Fibroblast of lung (primary cell): ENCODE measurements at regions not wholly inside any gene's neighbourhood (a gene's known extent, or its start where the extent isn't known, plus 50 kb on each side); places are given as distances from the start of the nearest gene placed in this dataset.

Experiments used
- DNase-seq, 2 donors: peaks; one replicate each; pipeline versions ENCODE4 v3.0.0 to v3.0.0-alpha.2; 2010; ENCODE audit warnings: low read depth in 2 of 2
- H2AFZ ChIP-seq: 2 replicates; pipeline ENCODE4 v1.5.1; 2012; ENCODE audit warnings: low read length, control low read depth, inconsistent platforms
- H3K27ac ChIP-seq: 2 replicates; pipeline ENCODE4 v1.5.1; 2011; ENCODE audit warnings: low read length, control low read depth; ENCODE audit not compliant: insufficient read depth
- H3K27me3 ChIP-seq: 2 replicates; pipeline ENCODE4 v1.5.1; 2011; ENCODE audit warnings: mild to moderate bottlenecking, low read length; ENCODE audit not compliant: control insufficient read depth, insufficient read depth
- H3K36me3 ChIP-seq: 2 replicates; pipeline ENCODE4 v1.5.1; 2011; ENCODE audit warnings: low read length; ENCODE audit not compliant: control insufficient read depth, insufficient read depth
- H3K4me1 ChIP-seq: 2 replicates; pipeline ENCODE4 v1.5.1; 2011; ENCODE audit warnings: low read length; ENCODE audit not compliant: control insufficient read depth, insufficient read depth; ENCODE audit errors: extremely low read depth
- H3K4me2 ChIP-seq: 2 replicates; pipeline ENCODE4 v1.5.1; 2011; ENCODE audit warnings: low read length, control low read depth; ENCODE audit not compliant: insufficient read depth; ENCODE audit errors: extremely low read depth
- H3K4me3 ChIP-seq, 4 experiments: fragments of 200-600 bp in 1 of 4; sonication (generic) in 1 of 4; replicated peaks in 1 of 4; 2 replicates each; pipeline ENCODE4 v1.5.1; 2011 to 2016; ENCODE audit warnings: low read length in 4 of 4, low read depth in 3 of 4, mild to moderate bottlenecking in 3 of 4, control low read depth in 2 of 4, inconsistent platforms in 1 of 4, mixed read lengths in 1 of 4; ENCODE audit not compliant: insufficient read depth in 1 of 4; ENCODE audit errors: control extremely low read depth in 1 of 4
- H3K79me2 ChIP-seq: 2 replicates; pipeline ENCODE4 v1.5.1; 2012; ENCODE audit warnings: mild to moderate bottlenecking, low read length, inconsistent platforms; ENCODE audit not compliant: control insufficient read depth, insufficient read depth
- H3K9ac ChIP-seq: 2 replicates; pipeline ENCODE4 v1.5.1; 2011; ENCODE audit warnings: mild to moderate bottlenecking, low read length, control low read depth; ENCODE audit not compliant: insufficient read depth
- H3K9me3 ChIP-seq: 2 replicates; pipeline ENCODE4 v1.5.1; 2012; ENCODE audit warnings: low read depth, low read length; ENCODE audit not compliant: control insufficient read depth, insufficient read depth
- H4K20me1 ChIP-seq: 2 replicates; pipeline ENCODE4 v1.5.1; 2011; ENCODE audit warnings: low read length; ENCODE audit not compliant: control insufficient read depth, insufficient read depth; ENCODE audit errors: extremely low read depth
- CTCF ChIP-seq, 2 donors: IDR thresholded peaks in 1 of 2; conservative IDR thresholded peaks in 1 of 2; 1 replicate in 1 of 2; 2 replicates in 1 of 2; pipeline ENCODE4 v1.5.1; 2011 to 2012; ENCODE audit warnings: low read length in 2 of 2, control low read depth in 1 of 2, inconsistent platforms in 1 of 2, low read depth in 1 of 2, mild to moderate bottlenecking in 1 of 2
- EZH2 ChIP-seq: IDR thresholded peaks from 2 replicates; pipeline ENCODE4 v1.5.1; 2012; ENCODE audit warnings: low read length, control low read depth, mild to moderate bottlenecking; ENCODE audit errors: missing control alignments

- no peak overlapping the region for H3K9ac ChIP-seq
- H3K79me2 ChIP-seq: peaks cover 21% of the 10 kb centered on the region
- TF ChIP-seq CTCF (conservative IDR thresholded peaks at IDR 0.05 in 1 of 2, IDR thresholded peaks at IDR 0.05 in 1 of 2; ENCODE audit: low read depth in 1 of 2, low read length in 2 of 2) (no peak), EZH2 (no peak)
- H3K36me3 ChIP-seq: no peaks in the 10 kb centered on the region
- no peaks in the 10 kb centered on the region for H3K9me3 ChIP-seq
- DNase-seq: no peak
- H3K4me2 ChIP-seq: no peak overlapping the region
- no peak overlapping the region for H2AFZ ChIP-seq
- H3K27me3 ChIP-seq: no peaks in the 10 kb centered on the region
- H3K4me3 ChIP-seq: no peak overlapping the region
- H4K20me1 ChIP-seq: no peaks in the 10 kb centered on the region
- H3K27ac ChIP-seq: no peak overlapping the region
- H3K4me1 ChIP-seq: no peaks in the 10 kb centered on the region
These were observed 81.6 kb upstream of the CIBAR2 start for GRCh38 chr16:85193876-85194275.

- Histone ChIP-seq H3K36me3 (no peaks in the 10 kb centered on the region), H3K9ac (no peak overlapping the region), H3K4me1 (peaks cover 2% of the 10 kb centered on the region), H3K4me2 (no peak overlapping the region), H4K20me1 (no peaks in the 10 kb centered on the region), H3K27me3 (no peaks in the 10 kb centered on the region), H2AFZ (no peak overlapping the region), H3K9me3 (no peaks in the 10 kb centered on the region), H3K79me2 (peaks cover 21% of the 10 kb centered on the region), H3K4me3 (no peak overlapping the region), H3K27ac (no peak overlapping the region)
- no peak for TF ChIP-seq EZH2
- no peak for TF ChIP-seq CTCF (conservative IDR thresholded peaks at IDR 0.05 in 1 of 2, IDR thresholded peaks at IDR 0.05 in 1 of 2; ENCODE audit: low read depth in 1 of 2, low read length in 2 of 2)
- DNase-seq: no peak
These were observed 82.3 kb upstream of the CIBAR2 start for GRCh38 chr16:85194307-85195270.

GRCh38 chr16:85195271-85195647 lies 83.0 kb upstream of the CIBAR2 start:
- no peak overlapping the region for H3K4me2 ChIP-seq

More at GRCh38 chr16:85195271-85195647, 83.0 kb upstream of the CIBAR2 start:
- no peaks in the 10 kb centered on the region for H3K27me3 ChIP-seq
- H4K20me1 ChIP-seq: no peaks in the 10 kb centered on the region
- H3K4me1 ChIP-seq: peaks cover 2% of the 10 kb centered on the region
- no peak overlapping the region for H2AFZ ChIP-seq
- no peaks in the 10 kb centered on the region for H3K9me3 ChIP-seq
- H3K27ac ChIP-seq: no peak overlapping the region
- no peak overlapping the region for H3K4me3 ChIP-seq
- no peaks in the 10 kb centered on the region for H3K36me3 ChIP-seq
- TF ChIP-seq CTCF (conservative IDR thresholded peaks at IDR 0.05 in 1 of 2, IDR thresholded peaks at IDR 0.05 in 1 of 2; ENCODE audit: low read depth in 1 of 2, low read length in 2 of 2) (no peak), EZH2 (no peak)
- DNase-seq: no peak
- H3K9ac ChIP-seq: no peak overlapping the region
- peaks cover 21% of the 10 kb centered on the region for H3K79me2 ChIP-seq
